ENCODE measurements at regions not wholly inside any gene's neighbourhood (a gene's known extent, or its start where the extent isn't known, plus 50 kb on each side); places are given as distances from the start of the nearest gene placed in this dataset.

GRCh38 chr1:185376288-185376687 lies 59.2 kb upstream of the IVNS1ABP start:
- no peak overlapping the region for H3K27ac ChIP-seq
- no peaks in the 10 kb centered on the region; the same call in 1 of the 2 replicates for H3K27me3 ChIP-seq (replicated peaks)
- H3K4me3 ChIP-seq, result no peak overlapping the region
- H3K9me3 ChIP-seq (replicated peaks), result 0 out of 2 replicates have a peak, but pooled peaks cover 2% of the 10 kb centered on the region
- H3K36me3 ChIP-seq, result no peaks in the 10 kb centered on the region
- no peak for DNase-seq (ENCODE audit: low read depth in 1 of 2, low spot score in 2 of 2)
- H3K4me1 ChIP-seq (replicated peaks), result peaks cover 50% of the 10 kb centered on the region

DNA sequence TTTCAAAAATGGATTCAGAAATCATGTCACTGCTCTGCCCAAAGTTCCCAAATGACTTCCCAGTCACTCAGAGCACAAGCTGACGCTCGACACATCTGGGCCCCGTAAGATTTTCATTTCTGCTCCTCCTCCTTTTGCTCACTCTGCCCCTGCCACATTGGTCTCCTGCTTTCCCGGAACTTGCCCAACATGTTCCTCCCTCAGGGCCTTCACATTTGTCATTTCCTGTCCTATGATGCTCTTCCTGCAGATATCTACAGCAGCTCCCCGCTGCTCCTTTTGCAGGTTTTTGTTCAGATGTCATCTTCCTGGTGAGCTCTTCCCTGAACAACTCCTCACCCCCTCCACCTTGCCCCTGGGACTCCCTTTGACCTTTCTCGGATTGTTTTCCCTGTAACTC lies 58.5 kb upstream of the IVNS1ABP start:
- 0 out of 2 replicates have a peak, but pooled peaks cover 2% of the 10 kb centered on the region for H3K9me3 ChIP-seq (replicated peaks)
- DNase-seq (ENCODE audit: low read depth in 1 of 2, low spot score in 2 of 2), result no peak
- no peak overlapping the region for H3K4me3 ChIP-seq
- H3K36me3 ChIP-seq, result no peaks in the 10 kb centered on the region
- peaks cover 50% of the 10 kb centered on the region for H3K4me1 ChIP-seq (replicated peaks)
- peak overlapping the region; percentile 94; the same call in 1 of the 2 replicates for H3K27ac ChIP-seq
- H3K27me3 ChIP-seq (replicated peaks), result no peaks in the 10 kb centered on the region; the same call in 1 of the 2 replicates

GRCh38 chr1:185373813-185374529 lies 56.9 kb upstream of the IVNS1ABP start:
- peaks cover 50% of the 10 kb centered on the region for H3K4me1 ChIP-seq (replicated peaks)
- DNase-seq (ENCODE audit: low read depth in 1 of 2, low spot score in 2 of 2), result peak; percentile 69 to 75
- no peaks in the 10 kb centered on the region; the same call in 1 of the 2 replicates for H3K27me3 ChIP-seq (replicated peaks)
- H3K9me3 ChIP-seq (replicated peaks), result 0 out of 2 replicates have a peak, but pooled peaks cover 2% of the 10 kb centered on the region
- no peak overlapping the region for H3K4me3 ChIP-seq
- H3K36me3 ChIP-seq, result no peaks in the 10 kb centered on the region
- H3K27ac ChIP-seq, result peak overlapping the region; percentile 94

DNA sequence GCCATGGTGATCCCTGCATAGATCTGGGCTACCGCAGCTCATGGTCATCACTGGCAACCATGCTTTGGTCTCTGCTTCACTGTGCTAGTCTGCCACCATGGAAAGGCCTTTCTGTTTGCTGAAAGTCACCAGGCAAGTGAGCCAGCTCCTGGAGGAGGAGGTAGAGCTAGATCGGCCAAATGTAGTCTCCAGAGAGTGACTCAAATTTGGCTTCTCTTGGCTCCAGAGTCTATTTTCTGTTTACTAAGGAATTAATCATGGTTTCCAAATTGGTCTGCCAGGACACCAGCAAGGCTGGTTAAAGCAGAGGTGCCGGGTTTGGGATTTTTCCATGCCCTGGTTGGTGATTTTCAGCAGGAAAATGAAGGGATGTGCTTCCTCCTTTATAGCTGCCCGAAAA lies 52.7 kb upstream of the IVNS1ABP start:
- H3K27me3 ChIP-seq (replicated peaks), result no peaks in the 10 kb centered on the region
- H3K36me3 ChIP-seq, result no peaks in the 10 kb centered on the region
- peaks cover 16% of the 10 kb centered on the region for H3K4me1 ChIP-seq (replicated peaks)
- no peak overlapping the region for H3K27ac ChIP-seq
- no peak for DNase-seq (ENCODE audit: low read depth in 1 of 2, low spot score in 2 of 2)
- no peaks in the 10 kb centered on the region for H3K9me3 ChIP-seq (replicated peaks)
- H3K4me3 ChIP-seq, result no peak overlapping the region

- no peaks in the 10 kb centered on the region for H3K9me3 ChIP-seq (replicated peaks)
- no peak overlapping the region for H3K4me3 ChIP-seq
- peaks cover 12% of the 10 kb centered on the region for H3K4me1 ChIP-seq (replicated peaks)
- H3K27ac ChIP-seq, result no peak overlapping the region
- DNase-seq (ENCODE audit: low read depth in 1 of 2, low spot score in 2 of 2), result no peak
- H3K27me3 ChIP-seq (replicated peaks), result no peaks in the 10 kb centered on the region
- H3K36me3 ChIP-seq, result no peaks in the 10 kb centered on the region
Measured at GRCh38 chr1:185368913-185369491, 52.0 kb upstream of the IVNS1ABP start.

DNA sequence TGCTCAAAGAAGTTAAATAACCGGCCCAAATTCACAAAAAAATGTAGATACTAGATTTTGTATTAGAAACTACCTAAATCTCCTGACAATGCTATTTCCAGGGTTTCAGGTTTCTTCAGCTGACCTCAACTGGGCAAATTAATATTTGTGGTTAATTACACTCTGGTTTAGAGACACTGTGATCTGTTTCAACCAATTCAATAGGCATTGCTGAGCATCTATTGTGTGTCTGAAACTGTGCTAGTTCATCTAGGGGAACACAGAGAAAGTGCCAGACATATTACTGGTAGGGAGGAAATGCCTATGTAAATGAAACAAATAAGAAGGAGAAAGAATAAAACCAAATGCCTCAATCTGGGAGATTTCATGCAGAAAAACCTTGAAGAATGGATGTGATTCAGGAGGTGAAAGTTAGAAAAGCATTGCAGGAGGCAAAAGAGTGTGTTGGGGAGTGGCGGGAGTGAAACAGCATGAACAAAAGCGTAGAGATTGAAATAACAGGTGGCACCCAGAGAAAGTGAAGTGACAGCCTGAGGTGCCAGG lies 51.3 kb upstream of the IVNS1ABP start:
- Histone ChIP-seq H3K4me3 (no peak overlapping the region), H3K4me1 (replicated peaks) (peaks cover 6% of the 10 kb centered on the region), H3K36me3 (no peaks in the 10 kb centered on the region), H3K9me3 (replicated peaks) (no peaks in the 10 kb centered on the region), H3K27ac (no peak overlapping the region), H3K27me3 (replicated peaks) (no peaks in the 10 kb centered on the region)
- no peak for DNase-seq (ENCODE audit: low read depth in 1 of 2, low spot score in 2 of 2)

DNA sequence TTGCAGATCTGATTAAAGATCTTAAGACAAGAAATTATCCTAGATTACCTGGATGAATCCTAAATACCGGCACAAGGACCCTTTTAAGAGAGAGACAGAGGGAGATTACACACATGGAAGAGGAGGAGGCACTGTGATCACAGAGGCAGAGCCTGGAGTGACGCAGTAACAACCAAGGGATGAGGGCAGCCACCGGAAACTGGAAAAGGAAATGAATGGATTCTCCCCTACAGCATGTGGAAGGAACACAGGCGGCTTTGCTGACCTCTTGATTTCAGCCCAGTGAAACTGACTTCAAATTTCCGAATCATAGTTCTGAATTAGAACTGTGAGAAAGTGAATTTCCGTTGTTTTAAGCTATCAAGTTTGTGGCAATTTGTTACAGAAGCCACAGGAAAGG lies 50.2 kb upstream of the IVNS1ABP start:
- no peaks in the 10 kb centered on the region for H3K27me3 ChIP-seq (replicated peaks)
- H3K36me3 ChIP-seq, result no peaks in the 10 kb centered on the region
- no peaks in the 10 kb centered on the region for H3K9me3 ChIP-seq (replicated peaks)
- 0 out of 2 replicates have a peak, but pooled peaks cover 3% of the 10 kb centered on the region for H3K4me1 ChIP-seq (replicated peaks)
- DNase-seq (ENCODE audit: low read depth in 1 of 2, low spot score in 2 of 2), result no peak
- no peak overlapping the region for H3K4me3 ChIP-seq
- no peak overlapping the region for H3K27ac ChIP-seq
